Hematopoietic multipotent progenitor cell treated with erythropoietin and hydrocortisone succinate and interleukin-3 and kit ligand, for 8 days (in vitro differentiated cells): ENCODE measurements at regions not wholly inside any gene's neighbourhood (a gene's known extent, or its start where the extent isn't known, plus 50 kb on each side); places are given as distances from the start of the nearest gene placed in this dataset.

Source experiments
- DNase-seq: peaks from one replicate; pipeline ENCODE4 v3.0.0-alpha.2; 2015

DNA sequence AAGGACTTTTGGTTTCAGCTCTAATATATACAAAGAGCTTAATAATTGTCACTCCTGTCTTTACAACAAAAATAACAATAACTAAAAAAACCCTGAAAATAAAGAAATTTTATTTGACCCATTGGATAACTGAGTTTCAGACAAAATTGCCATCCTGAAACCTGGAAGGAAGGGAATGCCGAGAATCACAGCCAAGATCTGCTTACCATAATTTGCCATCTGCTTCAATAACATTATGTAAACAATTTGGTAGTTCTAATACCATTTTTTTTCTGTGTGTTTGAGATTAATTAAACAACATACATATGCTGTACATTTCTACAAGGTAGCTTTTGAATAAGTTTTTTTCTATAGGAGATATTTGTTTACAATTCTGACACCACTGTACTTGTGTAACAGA, 596.3 kb upstream of the MGAT4C start:
- DNase-seq: no peak

DNA sequence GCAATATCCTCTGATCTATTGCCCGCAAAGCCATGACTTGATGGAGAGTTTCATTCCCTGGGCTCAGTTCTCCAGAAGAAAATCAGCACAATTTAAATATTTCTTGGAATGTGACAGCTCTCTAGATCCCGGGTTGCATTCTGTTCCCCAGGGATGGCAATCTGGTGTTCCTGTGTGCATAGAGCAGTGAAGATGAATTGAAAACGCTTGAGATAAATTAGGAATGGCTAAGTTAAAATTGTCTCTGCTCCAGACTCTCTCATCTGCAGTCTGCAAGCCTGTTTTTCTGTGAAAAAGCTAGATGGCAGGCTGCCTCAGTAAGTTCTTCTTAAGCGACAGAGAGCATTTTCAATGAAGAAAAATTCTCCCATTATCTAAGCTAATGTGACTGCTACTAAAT, 582.5 kb upstream of the MGAT4C start:
- no peak for DNase-seq

DNA sequence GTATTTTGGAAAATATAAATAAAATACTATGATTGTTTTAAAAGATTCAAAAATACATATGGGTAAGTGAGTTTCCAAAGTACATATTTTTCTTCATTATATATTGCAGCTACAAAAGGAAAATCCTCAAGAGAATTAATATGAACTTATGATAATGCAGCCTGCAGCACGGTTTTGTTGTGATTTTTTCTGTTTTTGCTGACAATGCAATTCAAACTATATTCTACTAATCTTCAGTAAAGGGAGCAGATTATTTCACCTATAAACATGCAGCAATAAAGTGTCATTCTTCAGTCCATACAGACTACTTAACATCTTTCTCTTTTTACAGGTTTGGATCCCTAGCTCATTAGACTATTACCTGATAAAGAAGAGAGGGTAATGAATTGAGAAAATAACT, 582.1 kb upstream of the MGAT4C start:
- no peak for DNase-seq

DNA sequence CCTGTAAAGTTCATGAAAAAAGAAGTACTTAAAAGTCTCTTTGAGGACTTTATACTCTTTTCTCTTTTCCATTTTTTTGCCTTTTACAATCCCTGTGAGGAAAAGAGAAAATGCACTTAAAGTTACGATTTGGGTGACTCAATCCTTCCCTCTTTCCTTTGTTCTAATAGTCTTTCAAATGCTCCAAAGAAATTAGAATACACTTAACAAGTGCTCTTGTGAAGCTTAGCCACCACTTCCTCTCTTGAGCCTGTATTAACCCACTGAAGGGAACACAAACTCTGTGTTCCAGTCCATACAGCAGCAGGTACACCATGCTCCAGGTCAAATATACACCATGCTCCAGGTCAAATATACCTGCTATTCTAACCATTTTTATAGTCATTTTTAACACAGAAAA, 581.1 kb upstream of the MGAT4C start:
- no peak for DNase-seq

DNA sequence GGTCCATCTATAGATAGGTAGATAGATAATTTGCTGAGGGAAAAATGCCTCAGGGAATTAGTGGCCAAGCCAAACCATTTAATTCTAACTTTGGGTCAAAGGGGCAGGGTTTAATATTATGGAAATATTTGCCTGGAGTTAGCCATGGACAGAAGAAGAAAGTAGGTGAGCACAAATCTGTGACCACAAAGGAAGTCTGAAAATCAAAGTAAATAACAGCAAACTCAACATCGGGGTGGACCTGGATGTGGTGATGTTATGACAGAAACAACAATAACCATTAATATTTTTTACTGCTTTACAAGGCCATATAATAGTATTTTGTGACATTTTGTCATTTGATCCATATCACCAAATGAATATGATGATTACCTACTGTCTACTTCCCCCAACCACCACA, 578.0 kb upstream of the MGAT4C start:
- DNase-seq: no peak

DNA sequence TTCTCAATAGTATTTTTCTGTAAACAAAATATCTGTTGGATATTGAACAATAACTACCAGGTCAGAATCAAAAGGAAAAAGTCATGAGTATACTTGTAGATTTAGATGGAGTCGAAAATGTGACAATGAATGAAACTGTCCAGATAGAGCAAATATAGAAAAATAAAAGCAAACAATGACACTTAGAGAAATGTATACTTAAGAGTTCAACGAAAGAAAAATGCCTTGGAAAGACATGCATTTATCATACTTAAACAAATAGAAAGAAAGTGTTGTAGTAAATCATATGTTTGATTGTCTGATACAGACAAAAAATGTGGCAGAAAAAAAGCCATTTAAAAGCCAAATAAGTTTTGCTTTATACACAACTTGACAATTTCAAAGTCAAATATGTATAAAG, 571.2 kb upstream of the MGAT4C start:
- DNase-seq: no peak

DNA sequence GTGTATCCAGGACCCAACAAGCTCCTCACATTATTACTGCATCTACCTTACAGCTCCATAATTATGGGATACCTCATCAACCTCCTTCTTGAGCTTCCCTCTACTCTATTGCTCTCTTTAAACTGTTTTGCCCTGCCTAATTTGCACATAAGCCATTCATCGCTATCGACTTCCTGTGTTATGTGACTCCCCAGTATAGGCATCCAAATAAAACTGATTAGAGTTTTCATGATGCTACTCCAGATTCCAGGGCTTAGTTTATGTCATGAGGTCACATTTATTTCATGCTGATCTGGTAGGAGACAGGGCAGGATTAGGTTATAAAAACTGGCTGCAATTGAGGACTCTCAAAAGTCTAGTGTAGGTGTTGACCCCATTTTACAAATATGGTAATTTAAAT, 569.9 kb upstream of the MGAT4C start:
- no peak for DNase-seq

DNA sequence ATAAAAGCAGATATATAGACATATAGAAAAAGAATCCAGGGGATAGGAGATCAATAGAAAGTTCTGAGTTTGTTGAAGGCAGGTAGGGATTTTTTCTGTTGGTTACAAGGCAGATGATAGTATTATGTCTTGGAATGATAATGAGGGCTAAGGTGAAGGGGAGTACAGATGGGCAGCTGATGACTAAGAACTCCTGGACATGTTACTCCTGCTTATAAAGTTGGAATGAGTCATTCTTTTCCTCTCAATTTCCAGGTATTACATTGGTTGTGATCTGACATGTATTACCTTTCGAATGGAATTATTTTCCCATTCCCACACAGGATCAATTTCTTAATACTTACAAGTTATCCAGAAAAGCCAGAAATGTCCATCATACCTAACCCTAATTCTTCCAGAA, 545.2 kb upstream of the MGAT4C start:
- no peak for DNase-seq

DNA sequence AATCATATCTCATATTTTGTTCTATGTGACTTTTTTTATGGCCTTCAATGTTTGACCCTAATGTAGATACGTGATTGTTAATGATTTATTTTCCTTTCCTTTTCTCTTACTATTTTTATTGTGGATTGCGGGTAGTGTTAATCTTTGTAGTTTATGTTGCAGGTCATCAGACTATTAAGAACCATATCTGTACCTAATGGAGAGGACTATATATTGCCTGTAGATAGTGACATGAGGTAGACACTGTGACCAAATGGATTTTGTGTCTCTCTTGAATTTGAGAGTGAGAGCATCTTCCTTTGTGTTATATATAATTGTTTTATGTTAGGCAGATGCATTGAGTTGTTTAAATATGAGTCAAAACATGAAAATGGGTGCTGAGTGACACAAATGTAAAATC, 543.4 kb upstream of the MGAT4C start:
- no peak for DNase-seq

DNA sequence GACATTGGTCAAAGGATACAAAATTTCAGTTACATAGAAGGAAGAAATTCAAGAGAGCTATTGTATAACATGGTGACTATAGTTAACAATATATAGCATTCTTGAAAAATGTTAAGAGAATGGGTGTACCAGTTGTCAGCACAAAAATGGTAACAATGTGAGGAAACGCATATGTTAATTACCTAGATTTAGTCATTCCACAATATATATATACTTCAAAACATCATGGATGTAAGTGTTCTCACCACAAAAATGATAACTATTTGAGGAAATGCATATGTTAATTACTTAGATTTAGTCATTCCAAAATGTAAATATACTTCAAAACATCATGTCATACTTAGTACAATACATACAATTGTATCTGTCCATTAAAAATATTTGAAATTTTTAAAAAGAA, 540.4 kb upstream of the MGAT4C start:
- no peak for DNase-seq

DNA sequence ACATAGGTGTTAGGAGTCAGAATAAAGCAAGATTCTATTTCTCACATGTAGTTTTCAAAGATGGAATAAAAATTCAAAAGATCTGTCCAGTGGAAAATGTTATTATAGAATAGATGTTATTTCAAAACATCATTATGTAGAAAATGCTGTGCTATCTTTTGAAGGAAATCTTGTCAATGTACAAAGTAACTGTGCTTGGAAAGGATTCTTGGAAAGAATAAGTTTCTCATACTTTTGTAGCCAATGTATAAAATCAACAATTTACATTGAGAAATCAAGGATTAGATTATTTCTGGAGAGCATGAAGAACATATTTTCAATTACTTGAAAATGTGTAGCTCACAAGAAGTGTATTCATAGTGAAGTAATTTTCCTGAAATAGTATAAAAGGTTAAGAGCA, 532.5 kb upstream of the MGAT4C start:
- DNase-seq: no peak

DNA sequence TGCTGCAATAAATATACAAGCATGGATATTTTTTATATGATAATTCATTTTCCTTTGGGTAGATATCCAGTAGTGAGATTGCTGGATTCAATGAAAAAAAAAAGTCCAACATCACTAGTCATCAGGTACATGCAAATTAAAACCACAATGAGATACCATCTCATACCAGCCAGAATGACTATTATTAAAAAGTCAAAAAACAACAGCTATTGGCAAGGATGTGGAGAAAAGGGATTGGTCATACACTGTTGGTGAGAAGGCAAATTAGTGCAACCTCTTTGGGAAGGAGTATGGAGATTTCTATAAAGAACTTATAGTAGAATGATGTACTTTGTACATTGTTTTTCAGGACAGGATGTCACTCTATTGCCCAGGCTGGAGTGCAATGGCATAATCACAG, 531.2 kb upstream of the MGAT4C start:
- no peak for DNase-seq

DNA sequence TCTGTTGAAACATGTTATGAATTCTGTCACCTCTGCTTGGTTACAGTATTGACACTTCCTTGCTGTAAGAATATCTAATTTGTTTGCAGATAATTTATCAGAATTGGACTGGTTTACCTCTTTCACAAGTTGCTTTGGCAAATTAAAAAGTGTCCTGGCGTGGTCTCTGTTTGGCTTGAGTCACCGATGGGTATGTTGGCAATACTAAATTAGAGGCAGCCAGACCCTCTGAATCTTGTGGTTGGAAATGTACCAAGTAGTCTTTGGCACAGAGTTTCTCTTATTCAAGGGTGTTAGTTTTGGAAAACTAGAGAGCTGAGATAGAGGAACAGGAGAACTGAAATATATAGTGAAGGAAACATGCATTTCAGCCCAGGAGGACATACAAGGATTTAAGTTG, 521.1 kb upstream of the MGAT4C start:
- no peak for DNase-seq

DNA sequence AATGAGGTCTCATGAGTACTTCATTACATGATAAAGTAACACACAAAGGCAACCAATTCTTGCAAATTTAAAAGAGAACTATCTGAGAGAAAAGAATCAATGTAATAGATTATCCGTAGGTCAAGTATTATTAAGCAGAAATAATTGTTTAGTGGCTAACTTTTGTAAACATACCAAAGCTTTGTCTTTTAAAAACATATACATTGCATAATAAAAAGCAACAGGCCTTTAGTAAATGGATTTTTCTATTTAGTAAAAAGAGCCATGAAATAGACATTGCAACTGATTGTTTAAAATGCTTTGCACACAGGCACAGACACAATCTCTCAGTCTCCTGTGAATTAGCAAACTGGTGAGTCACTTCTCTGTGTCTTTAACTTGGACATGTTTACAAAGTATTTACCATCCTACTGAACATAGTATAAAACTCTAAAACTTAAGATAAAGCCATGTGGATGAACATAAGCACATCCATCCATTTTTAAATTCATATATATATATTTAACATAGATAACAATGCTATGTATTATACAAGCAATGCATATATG, 518.7 kb upstream of the MGAT4C start:
- no peak for DNase-seq

DNA sequence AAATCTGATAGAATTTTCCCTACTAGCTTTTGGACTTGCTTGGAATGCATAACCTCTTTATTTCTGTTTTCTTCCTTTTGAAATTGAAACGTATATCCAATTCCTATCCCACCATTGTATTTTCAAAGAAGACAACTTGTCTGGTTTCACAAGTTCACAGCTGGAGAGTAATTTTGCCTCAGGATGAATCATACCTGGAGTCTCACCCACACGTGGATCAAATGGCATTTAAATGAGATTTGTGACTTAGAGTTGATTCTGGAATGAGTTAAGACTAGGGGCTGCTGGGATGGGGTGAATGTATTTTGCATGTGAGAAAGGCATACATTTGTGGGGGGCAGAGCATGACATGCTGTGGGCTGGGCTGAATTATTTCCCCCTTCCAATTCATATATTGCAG, 516.5 kb upstream of the MGAT4C start:
- DNase-seq: no peak

DNA sequence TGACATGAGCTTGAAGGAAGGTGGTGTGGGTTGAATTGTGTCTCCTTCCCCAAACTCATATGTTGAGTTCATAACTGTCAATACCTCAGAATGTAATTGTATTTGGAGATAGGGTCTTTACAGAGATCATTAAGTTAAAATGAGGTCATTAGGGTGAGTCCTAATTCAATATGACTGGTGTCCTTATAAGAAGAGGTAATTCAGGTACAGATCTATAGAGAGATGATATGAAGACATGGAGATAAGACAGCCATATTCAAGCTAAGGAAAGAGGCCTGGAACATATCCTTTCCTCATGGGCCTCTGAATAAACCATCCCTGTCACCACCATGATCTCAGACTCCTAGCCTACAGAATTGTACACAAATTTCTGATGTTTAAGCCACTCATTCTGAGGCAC, 514.7 kb upstream of the MGAT4C start:
- DNase-seq: no peak

DNA sequence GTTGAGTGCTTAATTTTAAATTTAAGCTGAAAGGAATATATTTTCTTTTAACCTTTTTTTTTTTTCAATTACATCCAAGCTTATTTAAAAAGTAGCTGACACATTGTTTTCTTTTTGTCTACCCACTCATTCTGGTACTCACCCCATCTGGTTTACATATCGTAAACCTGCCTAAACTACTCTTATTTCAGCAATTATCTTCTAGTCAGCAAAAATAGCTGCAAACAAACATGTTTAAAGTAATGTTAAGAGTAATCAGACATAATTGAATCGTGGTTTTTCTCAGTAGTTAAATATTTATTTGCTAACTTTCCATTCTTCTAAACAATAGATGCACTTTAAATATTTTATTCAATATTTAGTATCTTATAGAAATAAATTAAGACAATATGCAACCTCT, 492.7 kb upstream of the MGAT4C start:
- no peak for DNase-seq

DNA sequence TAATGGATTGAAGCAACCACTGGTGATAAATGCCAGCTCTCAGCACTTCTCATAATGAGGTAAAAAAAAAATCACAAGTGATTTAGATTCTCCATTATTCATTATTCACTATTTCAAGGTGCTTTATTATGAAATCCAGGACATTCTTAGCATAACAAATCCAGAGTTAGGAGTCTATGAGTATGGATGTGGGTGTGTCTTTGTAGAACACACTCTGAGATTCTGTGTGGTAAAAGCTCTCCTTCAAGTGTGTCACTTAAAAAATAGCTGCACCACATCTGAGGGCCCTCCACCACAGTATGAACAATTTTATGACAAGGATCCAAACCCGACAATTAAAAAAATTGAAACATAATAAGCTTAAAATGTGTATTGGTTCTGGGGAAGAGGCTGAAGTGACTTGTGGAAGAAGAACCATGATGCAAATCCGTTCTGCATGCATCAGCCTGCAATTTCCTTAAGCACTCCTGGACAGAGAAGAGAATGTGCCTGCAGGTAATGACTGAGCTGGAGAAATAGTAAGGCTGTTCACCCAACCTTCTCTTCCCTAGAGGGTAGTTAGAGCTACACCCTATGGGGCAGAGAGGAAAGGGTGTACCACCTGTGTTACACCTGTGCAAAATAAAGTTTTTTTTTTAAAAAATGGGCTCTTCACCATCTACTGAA, 488.5 kb upstream of the MGAT4C start:
- no peak for DNase-seq

DNA sequence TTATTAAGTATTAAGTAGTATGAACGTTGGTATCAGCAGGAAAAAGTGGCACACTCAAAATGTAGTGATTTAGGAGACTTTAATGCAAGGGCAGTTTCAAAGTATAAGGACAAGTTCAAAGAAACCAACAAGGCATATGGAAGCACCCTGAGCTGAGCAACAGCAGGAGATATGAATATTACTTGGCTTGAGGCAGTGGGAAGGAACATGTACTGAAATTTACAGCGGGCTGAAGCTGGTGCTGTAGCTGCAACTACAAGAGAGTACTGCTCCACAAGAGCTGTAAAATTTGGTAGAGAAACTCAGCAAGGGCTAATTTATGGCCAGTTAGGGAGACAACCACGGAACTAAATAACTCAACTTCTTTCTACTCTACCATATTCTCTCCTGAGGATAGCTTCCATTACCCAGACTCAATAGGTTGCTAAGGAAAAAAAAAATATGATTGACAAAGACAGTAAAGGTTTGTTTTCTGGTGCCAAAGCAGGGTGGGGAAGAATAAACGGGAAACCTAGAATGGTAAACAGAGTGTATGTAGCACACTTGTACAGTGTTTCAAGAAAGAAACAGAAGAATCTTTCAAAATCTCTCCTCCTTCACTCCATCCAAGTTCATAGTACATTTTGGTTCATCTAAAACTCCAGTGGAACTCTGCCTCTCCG, 487.8 kb upstream of the MGAT4C start:
- DNase-seq: no peak

DNA sequence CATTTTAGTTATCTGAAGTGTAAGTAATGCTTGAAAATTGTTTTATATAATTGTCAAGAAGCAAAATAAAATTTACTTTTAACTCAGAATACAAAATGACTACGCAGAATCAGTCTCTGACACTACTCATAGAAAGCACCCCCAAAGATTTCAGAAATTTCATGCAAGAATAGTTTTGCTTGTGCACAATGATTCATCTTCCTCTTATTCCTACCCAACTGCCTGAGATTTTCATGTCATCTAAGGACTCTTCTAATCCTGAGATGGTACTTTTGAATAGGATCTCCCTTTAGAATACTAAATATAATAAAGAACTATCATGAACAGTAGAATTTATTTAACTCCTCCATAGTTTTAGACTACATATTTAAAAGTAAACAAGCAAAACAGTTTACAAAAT, 485.3 kb upstream of the MGAT4C start:
- no peak for DNase-seq

DNA sequence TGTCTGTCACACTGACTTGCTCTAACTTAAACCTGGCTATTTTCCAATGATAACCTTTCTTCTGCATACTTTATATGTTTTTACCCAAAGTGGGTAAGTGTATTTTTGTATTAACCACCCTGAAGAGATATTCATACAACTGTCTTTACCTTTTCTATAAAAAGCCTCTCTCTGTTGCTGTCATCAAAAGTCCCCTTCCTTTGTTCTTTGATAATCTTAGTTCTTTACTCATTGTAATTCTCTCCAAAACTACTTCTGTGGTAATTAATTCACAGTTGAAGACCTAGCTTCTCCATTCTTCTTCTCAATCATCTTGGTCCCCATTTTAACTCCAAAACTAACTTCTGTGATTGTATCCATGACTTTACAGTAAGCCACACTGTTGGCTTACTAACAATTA, 479.7 kb upstream of the MGAT4C start:
- DNase-seq: no peak

DNA sequence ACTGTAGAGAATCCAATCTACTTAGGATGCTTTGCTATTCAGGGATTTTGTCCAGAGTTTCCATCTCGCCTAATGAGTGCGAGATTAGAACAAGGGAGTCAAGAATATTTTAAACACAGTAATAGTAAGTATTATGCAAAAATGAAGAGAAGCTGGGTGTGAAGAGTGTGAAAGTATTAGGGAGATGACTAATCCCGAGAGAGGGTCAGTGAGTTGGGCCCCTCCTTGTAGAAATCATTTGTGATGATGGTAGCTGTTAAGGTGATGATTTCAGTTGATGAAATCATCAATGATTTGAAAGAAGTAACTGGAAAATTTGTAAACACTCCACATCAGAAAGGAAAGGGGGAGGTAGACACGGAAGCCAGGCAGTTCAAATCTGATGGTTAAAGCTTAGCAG, 478.9 kb upstream of the MGAT4C start:
- no peak for DNase-seq

DNA sequence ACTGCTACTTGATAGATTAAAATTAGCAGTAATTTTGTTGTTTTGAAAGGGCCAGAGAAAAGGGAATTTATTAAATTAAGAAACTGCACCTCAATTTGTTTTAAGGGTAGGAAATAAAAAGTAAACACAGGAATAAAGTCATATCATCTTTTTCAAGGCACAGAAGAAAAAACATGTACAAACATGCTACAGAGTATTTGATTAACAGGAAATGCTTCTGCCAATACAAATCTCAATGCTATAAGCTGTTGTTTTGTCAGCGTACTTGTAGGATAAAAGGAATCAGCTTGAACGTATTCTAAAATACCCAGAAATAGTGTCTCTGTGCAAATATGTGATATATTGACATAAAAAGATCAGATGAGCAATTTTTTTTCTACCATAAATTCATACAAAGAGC, 474.0 kb upstream of the MGAT4C start:
- DNase-seq: no peak

DNA sequence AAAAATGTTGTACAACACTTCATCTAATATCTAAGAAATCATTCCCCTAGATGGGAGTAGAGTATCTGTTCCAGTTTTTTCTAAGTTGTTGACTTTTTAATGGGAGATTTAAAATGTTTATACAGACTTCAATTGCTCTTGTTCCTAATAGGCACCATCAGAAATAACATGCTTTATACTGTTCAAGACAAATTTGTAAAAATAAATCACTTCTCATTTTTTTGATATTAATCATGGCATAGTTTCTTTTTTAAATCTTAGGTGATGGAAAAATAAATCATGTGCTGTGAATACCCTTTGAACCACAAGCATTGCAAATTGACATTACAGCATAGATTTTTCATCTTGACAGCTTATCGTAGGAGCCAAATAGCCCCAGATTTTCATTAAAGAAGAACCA, 473.5 kb upstream of the MGAT4C start:
- DNase-seq: no peak

DNA sequence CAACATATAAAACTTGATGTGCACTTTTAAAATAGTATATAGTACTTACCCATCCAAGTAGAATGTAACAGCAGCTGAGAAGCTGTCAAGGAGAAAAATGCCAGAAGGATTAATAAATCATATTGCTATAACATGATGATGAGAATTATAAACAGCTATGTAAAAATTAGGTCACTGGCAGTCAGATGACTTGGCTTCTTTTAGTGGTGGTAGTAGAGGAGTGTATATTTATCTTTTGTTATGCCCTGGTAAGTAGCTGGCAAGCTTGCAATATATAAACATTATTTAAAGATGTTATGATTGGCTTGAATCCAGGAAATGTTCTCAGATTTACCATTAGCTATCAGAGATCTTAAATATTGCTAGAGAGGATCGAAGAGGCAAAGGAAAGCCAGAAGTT, 471.0 kb upstream of the MGAT4C start:
- DNase-seq: no peak
